Mammary epithelial cell (primary cell): ENCODE measurements at regions not wholly inside any gene's neighbourhood (a gene's known extent, or its start where the extent isn't known, plus 50 kb on each side); places are given as distances from the start of the nearest gene placed in this dataset.

Experiments used
- EZH2 ChIP-seq: IDR thresholded peaks from 2 replicates; pipeline ENCODE4 v1.6.1; 2012; ENCODE audit warnings: low read length, inconsistent platforms, borderline replicate concordance
- TF ChIP-seq, protein P1 (sequence below), 2 donors: IDR thresholded peaks in 1 of 2; conservative IDR thresholded peaks in 1 of 2; 2 replicates each; pipeline ENCODE4 v1.5.1; 2011 to 2012; ENCODE audit warnings: inconsistent platforms in 2 of 2, low read length in 2 of 2, mild to moderate bottlenecking in 2 of 2, control low read depth in 1 of 2, low read depth in 1 of 2; ENCODE audit not compliant: insufficient read depth in 1 of 2; ENCODE audit errors: extremely low read depth in 1 of 2

DNA sequence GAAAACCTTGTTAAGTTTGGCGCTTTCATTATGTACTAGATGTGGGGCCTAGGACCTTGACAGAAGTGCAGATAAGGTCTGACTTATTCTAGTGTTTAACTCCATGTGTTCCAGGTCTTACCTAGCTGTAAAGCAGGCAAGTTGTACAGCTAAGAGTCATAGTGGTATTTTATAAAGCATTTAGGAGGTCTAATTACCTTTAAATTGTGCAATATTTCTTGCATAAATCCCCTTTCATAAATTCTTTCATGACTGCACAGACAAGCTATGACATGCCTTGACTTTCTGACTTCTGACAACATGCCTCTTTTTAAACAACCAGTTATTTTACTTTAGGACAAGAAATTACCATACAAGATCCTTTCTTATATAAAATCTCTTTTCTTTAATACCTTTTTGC lies 151.6 kb upstream of the VSTM2A start:
- TF ChIP-seq, protein P1, sequence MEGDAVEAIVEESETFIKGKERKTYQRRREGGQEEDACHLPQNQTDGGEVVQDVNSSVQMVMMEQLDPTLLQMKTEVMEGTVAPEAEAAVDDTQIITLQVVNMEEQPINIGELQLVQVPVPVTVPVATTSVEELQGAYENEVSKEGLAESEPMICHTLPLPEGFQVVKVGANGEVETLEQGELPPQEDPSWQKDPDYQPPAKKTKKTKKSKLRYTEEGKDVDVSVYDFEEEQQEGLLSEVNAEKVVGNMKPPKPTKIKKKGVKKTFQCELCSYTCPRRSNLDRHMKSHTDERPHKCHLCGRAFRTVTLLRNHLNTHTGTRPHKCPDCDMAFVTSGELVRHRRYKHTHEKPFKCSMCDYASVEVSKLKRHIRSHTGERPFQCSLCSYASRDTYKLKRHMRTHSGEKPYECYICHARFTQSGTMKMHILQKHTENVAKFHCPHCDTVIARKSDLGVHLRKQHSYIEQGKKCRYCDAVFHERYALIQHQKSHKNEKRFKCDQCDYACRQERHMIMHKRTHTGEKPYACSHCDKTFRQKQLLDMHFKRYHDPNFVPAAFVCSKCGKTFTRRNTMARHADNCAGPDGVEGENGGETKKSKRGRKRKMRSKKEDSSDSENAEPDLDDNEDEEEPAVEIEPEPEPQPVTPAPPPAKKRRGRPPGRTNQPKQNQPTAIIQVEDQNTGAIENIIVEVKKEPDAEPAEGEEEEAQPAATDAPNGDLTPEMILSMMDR (conservative IDR thresholded peaks at IDR 0.05 in 1 of 2, IDR thresholded peaks at IDR 0.05 in 1 of 2; ENCODE audit: extremely low read depth in 1 of 2, insufficient read depth in 1 of 2, low read depth in 1 of 2, low read length in 2 of 2), result no peak
- TF ChIP-seq EZH2, result no peak
